ENCODE measurements at regions not wholly inside any gene's neighbourhood (a gene's known extent, or its start where the extent isn't known, plus 50 kb on each side); places are given as distances from the start of the nearest gene placed in this dataset.
"Not testable (repeated sequence)": the region's sequence is repeated elsewhere in the genome, so short reads cannot be mapped to it uniquely, and the experiment has no call there.

GRCh38 chrX:34470507-34470906, 186.6 kb downstream of the TMEM47 start:
- ChIA-PET POLR2A (no interaction called here), CTCF (no interaction called here)
- Mint-ChIP-seq H3K4me1 (no peaks in the 10 kb centered on the region), H3K27me3 (no peaks in the 10 kb centered on the region), H3K27ac (no peak overlapping the region), H3K9me3 (ENCODE audit: insufficient read depth) (no peaks in the 10 kb centered on the region), H3K4me3 (no peak overlapping the region)
- intact Hi-C loops (cut with micrococcal nuclease) = no loop called here
- Histone ChIP-seq H3K27ac (ENCODE audit: low read length in 2 of 2) (no peak overlapping the region), H2AFZ (ENCODE audit: insufficient read depth, low read depth, low read length, poor library complexity, severe bottlenecking) (no peak overlapping the region), H4K20me1 (ENCODE audit: control insufficient read depth, insufficient read depth, low read length, poor library complexity, severe bottlenecking) (no peaks in the 10 kb centered on the region), H3K4me1 (ENCODE audit: control insufficient read depth in 2 of 2, insufficient read depth in 2 of 2, low read length in 2 of 2) (no peaks in the 10 kb centered on the region), H3K4me2 (replicated peaks; ENCODE audit: low read depth, low read length, poor library complexity, severe bottlenecking) (no peak overlapping the region), H3K4me3 (ENCODE audit: control extremely low read depth in 1 of 5, extremely low read depth in 1 of 5, insufficient read depth in 1 of 5, low read depth in 2 of 5, low read length in 4 of 5) (no peak overlapping the region), H3K79me2 (ENCODE audit: control insufficient read depth, insufficient read depth, low read length) (no peaks in the 10 kb centered on the region), H3K9ac (ENCODE audit: low read length) (no peak overlapping the region), H3K36me3 (replicated peaks in 1 of 2; ENCODE audit: control extremely low read depth in 1 of 2, control insufficient read depth in 1 of 2, extremely low read depth in 1 of 2, insufficient read depth in 2 of 2, low read length in 1 of 2) (no peaks in the 10 kb centered on the region), H3K27me3 (replicated peaks in 1 of 4; ENCODE audit: control extremely low read depth in 1 of 4, control insufficient read depth in 3 of 4, insufficient read depth in 4 of 4, low read length in 3 of 4) (no peaks in the 10 kb centered on the region), H3K9me3 (ENCODE audit: control extremely low read depth in 1 of 3, control insufficient read depth in 2 of 3, insufficient read depth in 1 of 3, low read length in 2 of 3) (no peaks in the 10 kb centered on the region)
- TF ChIP-seq CTCF (IDR thresholded peaks at IDR 0.05) = no peak
- no peak for TF ChIP-seq EZH2 (IDR thresholded peaks at IDR 0.05; ENCODE audit: borderline replicate concordance, insufficient read depth, low read depth, low read length, poor library complexity, severe bottlenecking)
- DNase-seq (no peak), ATAC-seq (ENCODE audit: low read depth) (no peak)
- no CpG with 5 or more reads among the region's 1 CpG for WGBS (ENCODE audit: insufficient coverage)

GRCh38 chrX:34467437-34467836, 189.6 kb downstream of the TMEM47 start:
- no peak for ATAC-seq (ENCODE audit: low read depth)
- Mint-ChIP-seq H3K4me1 (no peaks in the 10 kb centered on the region), H3K4me3 (no peak overlapping the region), H3K27ac (no peak overlapping the region), H3K9me3 (ENCODE audit: insufficient read depth) (no peaks in the 10 kb centered on the region), H3K27me3 (no peaks in the 10 kb centered on the region)
- no peak overlapping the region for H2AFZ ChIP-seq (ENCODE audit: insufficient read depth, low read depth, low read length, poor library complexity, severe bottlenecking)
- H3K4me3 ChIP-seq (ENCODE audit: control extremely low read depth in 1 of 5, extremely low read depth in 1 of 5, insufficient read depth in 1 of 5, low read depth in 2 of 5, low read length in 4 of 5) = no peak overlapping the region
- no CpG with 5 or more reads among the region's 3 CpGs for WGBS (ENCODE audit: insufficient coverage)
- no peaks in the 10 kb centered on the region for H3K79me2 ChIP-seq (ENCODE audit: control insufficient read depth, insufficient read depth, low read length)
- H3K27me3 ChIP-seq (replicated peaks in 1 of 4; ENCODE audit: control extremely low read depth in 1 of 4, control insufficient read depth in 3 of 4, insufficient read depth in 4 of 4, low read length in 3 of 4) = no peaks in the 10 kb centered on the region
- no peak overlapping the region for H3K27ac ChIP-seq (ENCODE audit: low read length in 2 of 2)
- intact Hi-C loops (cut with micrococcal nuclease) = no loop called here
- no peaks in the 10 kb centered on the region for H4K20me1 ChIP-seq (ENCODE audit: control insufficient read depth, insufficient read depth, low read length, poor library complexity, severe bottlenecking)
- no peak for DNase-seq
- no peaks in the 10 kb centered on the region for H3K9me3 ChIP-seq (ENCODE audit: control extremely low read depth in 1 of 3, control insufficient read depth in 2 of 3, insufficient read depth in 1 of 3, low read length in 2 of 3)
- ChIA-PET POLR2A (no interaction called here), CTCF (no interaction called here)
- H3K36me3 ChIP-seq (replicated peaks in 1 of 2; ENCODE audit: control extremely low read depth in 1 of 2, control insufficient read depth in 1 of 2, extremely low read depth in 1 of 2, insufficient read depth in 2 of 2, low read length in 1 of 2) = no peaks in the 10 kb centered on the region
- H3K4me2 ChIP-seq (replicated peaks; ENCODE audit: low read depth, low read length, poor library complexity, severe bottlenecking) = no peak overlapping the region
- H3K9ac ChIP-seq (ENCODE audit: low read length) = no peak overlapping the region
- TF ChIP-seq CTCF (IDR thresholded peaks at IDR 0.05) = no peak
- TF ChIP-seq EZH2 (IDR thresholded peaks at IDR 0.05; ENCODE audit: borderline replicate concordance, insufficient read depth, low read depth, low read length, poor library complexity, severe bottlenecking) = no peak
- no peaks in the 10 kb centered on the region for H3K4me1 ChIP-seq (ENCODE audit: control insufficient read depth in 2 of 2, insufficient read depth in 2 of 2, low read length in 2 of 2)

GRCh38 chrX:34463220-34463619, 193.9 kb downstream of the TMEM47 start:
- CTCF ChIA-PET; POLR2A ChIA-PET; DNase-seq; H2AFZ ChIP-seq (ENCODE audit: insufficient read depth, low read depth, low read length, poor library complexity, severe bottlenecking); H3K4me1 Mint-ChIP-seq; H3K27ac Mint-ChIP-seq; H3K4me2 ChIP-seq (replicated peaks; ENCODE audit: low read depth, low read length, poor library complexity, severe bottlenecking); H4K20me1 ChIP-seq (ENCODE audit: control insufficient read depth, insufficient read depth, low read length, poor library complexity, severe bottlenecking); H3K9ac ChIP-seq (ENCODE audit: low read length); H3K27me3 ChIP-seq (replicated peaks in 1 of 4; ENCODE audit: control extremely low read depth in 1 of 4, control insufficient read depth in 3 of 4, insufficient read depth in 4 of 4, low read length in 3 of 4); H3K79me2 ChIP-seq (ENCODE audit: control insufficient read depth, insufficient read depth, low read length); H3K9me3 ChIP-seq (ENCODE audit: control extremely low read depth in 1 of 3, control insufficient read depth in 2 of 3, insufficient read depth in 1 of 3, low read length in 2 of 3); intact Hi-C loops (cut with micrococcal nuclease); H3K4me3 ChIP-seq (ENCODE audit: control extremely low read depth in 1 of 5, extremely low read depth in 1 of 5, insufficient read depth in 1 of 5, low read depth in 2 of 5, low read length in 4 of 5); H3K27ac ChIP-seq (ENCODE audit: low read length in 2 of 2); ATAC-seq (ENCODE audit: low read depth); H3K36me3 ChIP-seq (replicated peaks in 1 of 2; ENCODE audit: control extremely low read depth in 1 of 2, control insufficient read depth in 1 of 2, extremely low read depth in 1 of 2, insufficient read depth in 2 of 2, low read length in 1 of 2); H3K4me3 Mint-ChIP-seq; H3K9me3 Mint-ChIP-seq (ENCODE audit: insufficient read depth); H3K27me3 Mint-ChIP-seq; H3K4me1 ChIP-seq (ENCODE audit: control insufficient read depth in 2 of 2, insufficient read depth in 2 of 2, low read length in 2 of 2): not testable (repeated sequence)
- WGBS (ENCODE audit: insufficient coverage) = no CpG with 5 or more reads among the region's 1 CpG
